ENCODE measurements at regions not wholly inside any gene's neighbourhood (a gene's known extent, or its start where the extent isn't known, plus 50 kb on each side); places are given as distances from the start of the nearest gene placed in this dataset.

GRCh38 chr18:11204020-11204419, 54.7 kb upstream of the PIEZO2 start:
- no peak for DNase-seq (ENCODE audit: low spot score)
- FAIRE-seq = no peak

GRCh38 chr18:11199477-11199876, 50.1 kb upstream of the PIEZO2 start:
- FAIRE-seq = no peak

More at GRCh38 chr18:11199477-11199876, 50.1 kb upstream of the PIEZO2 start:
- no peak for DNase-seq (ENCODE audit: low spot score)

Measured in RCC 7860 (cell line).